SJCRH30 (cell line): ENCODE measurements at regions not wholly inside any gene's neighbourhood (a gene's known extent, or its start where the extent isn't known, plus 50 kb on each side); places are given as distances from the start of the nearest gene placed in this dataset.
"Not testable (repeated sequence)": the region's sequence is repeated elsewhere in the genome, so short reads cannot be mapped to it uniquely, and the experiment has no call there.

Experiments used
- DNase-seq, 2 experiments: peaks; one replicate each; pipeline ENCODE4 v3.0.0-alpha.2; 2015 to 2020
- H3K27ac ChIP-seq: fragments of 250-450 bp; sonication (Bioruptor Pico); 2 replicates; pipeline ENCODE4 v1.5.1; 2020; ENCODE audit warnings: mild to moderate bottlenecking, moderate library complexity
- H3K27me3 ChIP-seq: fragments of 250-450 bp; sonication (Bioruptor Pico); 2 replicates; pipeline ENCODE4 v1.5.1; 2020; ENCODE audit warnings: mild to moderate bottlenecking, moderate library complexity
- H3K36me3 ChIP-seq: fragments of 250-450 bp; sonication (Bioruptor Pico); 2 replicates; pipeline ENCODE4 v1.5.1; 2020; ENCODE audit warnings: mild to moderate bottlenecking, moderate library complexity
- H3K4me1 ChIP-seq: fragments of 250-450 bp; sonication (Bioruptor Pico); 2 replicates; pipeline ENCODE4 v1.5.1; 2020; ENCODE audit warnings: mild to moderate bottlenecking, moderate library complexity
- H3K4me3 ChIP-seq: fragments of 250-450 bp; sonication (Bioruptor Pico); 2 replicates; pipeline ENCODE4 v1.5.1; 2020; ENCODE audit warnings: mild to moderate bottlenecking, moderate library complexity
- H3K9me3 ChIP-seq: fragments of 250-450 bp; sonication (Bioruptor Pico); replicated peaks from 2 replicates; pipeline ENCODE4 v1.5.1; 2020; ENCODE audit warnings: mild to moderate bottlenecking, moderate library complexity

GRCh38 chr3:81390796-81391195, 370.6 kb downstream of the GBE1 start:
- H3K27ac ChIP-seq, result no peak overlapping the region
- no peaks in the 10 kb centered on the region for H3K9me3 ChIP-seq
- no peaks in the 10 kb centered on the region for H3K4me1 ChIP-seq
- H3K36me3 ChIP-seq, result no peaks in the 10 kb centered on the region
- DNase-seq, result no peak
- no peaks in the 10 kb centered on the region for H3K27me3 ChIP-seq
- H3K4me3 ChIP-seq, result no peak overlapping the region

GRCh38 chr3:81388191-81388590, 373.3 kb downstream of the GBE1 start:
- Histone ChIP-seq H3K27me3 (no peaks in the 10 kb centered on the region), H3K4me3 (no peak overlapping the region), H3K4me1 (no peaks in the 10 kb centered on the region), H3K9me3 (no peaks in the 10 kb centered on the region), H3K36me3 (no peaks in the 10 kb centered on the region), H3K27ac (no peak overlapping the region)
- DNase-seq, result no peak

GRCh38 chr3:81382470-81382869, 379.0 kb downstream of the GBE1 start:
- Histone ChIP-seq H3K27ac (no peak overlapping the region), H3K4me1 (no peaks in the 10 kb centered on the region), H3K4me3 (no peak overlapping the region), H3K27me3 (no peaks in the 10 kb centered on the region), H3K9me3 (no peaks in the 10 kb centered on the region), H3K36me3 (no peaks in the 10 kb centered on the region)
- no peak for DNase-seq

GRCh38 chr3:81380234-81380633, 381.2 kb downstream of the GBE1 start:
- Histone ChIP-seq H3K9me3 (no peaks in the 10 kb centered on the region), H3K36me3 (no peaks in the 10 kb centered on the region), H3K27me3 (no peaks in the 10 kb centered on the region)

GRCh38 chr3:81378552-81379293, 382.7 kb downstream of the GBE1 start:
- no peaks in the 10 kb centered on the region for H3K4me1 ChIP-seq
- DNase-seq, result no peak
- no peaks in the 10 kb centered on the region for H3K9me3 ChIP-seq
- no peak overlapping the region for H3K27ac ChIP-seq
- no peaks in the 10 kb centered on the region for H3K36me3 ChIP-seq
- H3K4me3 ChIP-seq, result no peak overlapping the region
- H3K27me3 ChIP-seq, result no peaks in the 10 kb centered on the region

More at GRCh38 chr3:81380234-81380633, 381.2 kb downstream of the GBE1 start:
- Histone ChIP-seq H3K4me1 (no peaks in the 10 kb centered on the region), H3K4me3 (no peak overlapping the region), H3K27ac (no peak overlapping the region)
- DNase-seq, result no peak

GRCh38 chr3:81375921-81376320, 385.5 kb downstream of the GBE1 start:
- no peak overlapping the region for H3K4me3 ChIP-seq
- no peaks in the 10 kb centered on the region for H3K4me1 ChIP-seq
- H3K36me3 ChIP-seq, result no peaks in the 10 kb centered on the region
- peak in 1 of 2 experiments; percentile 37 for DNase-seq
- H3K27me3 ChIP-seq, result no peaks in the 10 kb centered on the region
- no peaks in the 10 kb centered on the region for H3K9me3 ChIP-seq
- H3K27ac ChIP-seq, result no peak overlapping the region

- DNase-seq, result no peak
- Histone ChIP-seq H3K27me3 (no peaks in the 10 kb centered on the region), H3K4me1 (no peaks in the 10 kb centered on the region), H3K9me3 (no peaks in the 10 kb centered on the region), H3K4me3 (no peak overlapping the region), H3K27ac (no peak overlapping the region), H3K36me3 (no peaks in the 10 kb centered on the region)
Measured at GRCh38 chr3:81364411-81364810, 397.0 kb downstream of the GBE1 start.

GRCh38 chr3:81363816-81364215, 397.6 kb downstream of the GBE1 start:
- DNase-seq, result no peak
- Histone ChIP-seq H3K27ac (no peak overlapping the region), H3K27me3 (no peaks in the 10 kb centered on the region), H3K4me1 (no peaks in the 10 kb centered on the region), H3K4me3 (no peak overlapping the region), H3K9me3 (no peaks in the 10 kb centered on the region), H3K36me3 (no peaks in the 10 kb centered on the region)

GRCh38 chr3:81354119-81354518, 407.3 kb downstream of the GBE1 start:
- no peak for DNase-seq
- H3K4me1 ChIP-seq, result peaks cover 12% of the 10 kb centered on the region; the same call in 1 of the 2 replicates
- no peak overlapping the region for H3K27ac ChIP-seq
- no peak overlapping the region for H3K4me3 ChIP-seq
- H3K36me3 ChIP-seq, result no peaks in the 10 kb centered on the region
- H3K9me3 ChIP-seq, result no peaks in the 10 kb centered on the region
- H3K27me3 ChIP-seq, result no peaks in the 10 kb centered on the region

GRCh38 chr3:81352867-81353266, 408.6 kb downstream of the GBE1 start:
- peak in 1 of 2 experiments; percentile 22 for DNase-seq

GRCh38 chr3:81349816-81350340, 411.6 kb downstream of the GBE1 start:
- DNase-seq, result peak in 1 of 2 experiments; percentile 32
- Histone ChIP-seq H3K4me1 (peaks cover 14% of the 10 kb centered on the region), H3K4me3 (no peak overlapping the region), H3K27me3 (no peaks in the 10 kb centered on the region), H3K36me3 (no peaks in the 10 kb centered on the region), H3K9me3 (no peaks in the 10 kb centered on the region), H3K27ac (no peak overlapping the region)

More at GRCh38 chr3:81352867-81353266, 408.6 kb downstream of the GBE1 start:
- peaks cover 12% of the 10 kb centered on the region; the same call in 1 of the 2 replicates for H3K4me1 ChIP-seq
- no peak overlapping the region for H3K4me3 ChIP-seq
- H3K9me3 ChIP-seq, result no peaks in the 10 kb centered on the region
- H3K27me3 ChIP-seq, result no peaks in the 10 kb centered on the region
- no peaks in the 10 kb centered on the region for H3K36me3 ChIP-seq
- H3K27ac ChIP-seq, result no peak overlapping the region

GRCh38 chr3:81339040-81339845, 422.2 kb downstream of the GBE1 start:
- H3K9me3 ChIP-seq, result no peaks in the 10 kb centered on the region
- DNase-seq, result peak in 1 of 2 experiments; percentile 13
- no peak overlapping the region for H3K4me3 ChIP-seq
- peaks cover 9% of the 10 kb centered on the region for H3K4me1 ChIP-seq
- H3K36me3 ChIP-seq, result no peaks in the 10 kb centered on the region
- no peak overlapping the region for H3K27ac ChIP-seq
- H3K27me3 ChIP-seq, result no peaks in the 10 kb centered on the region

- no peaks in the 10 kb centered on the region for H3K4me1 ChIP-seq
- no peaks in the 10 kb centered on the region for H3K27me3 ChIP-seq
- no peaks in the 10 kb centered on the region for H3K36me3 ChIP-seq
- no peak for DNase-seq
- no peaks in the 10 kb centered on the region for H3K9me3 ChIP-seq
- H3K27ac ChIP-seq, result no peak overlapping the region
- H3K4me3 ChIP-seq, result no peak overlapping the region
Measured at GRCh38 chr3:81336470-81336869, 425.0 kb downstream of the GBE1 start.

- not testable (repeated sequence) for H3K4me3 ChIP-seq, H3K27ac ChIP-seq, H3K36me3 ChIP-seq, H3K9me3 ChIP-seq, DNase-seq, H3K4me1 ChIP-seq, H3K27me3 ChIP-seq
Measured at GRCh38 chr3:81329835-81330234, 431.6 kb downstream of the GBE1 start.

- Histone ChIP-seq H3K27me3 (no peaks in the 10 kb centered on the region), H3K9me3 (no peaks in the 10 kb centered on the region), H3K4me3 (no peak overlapping the region), H3K27ac (no peak overlapping the region), H3K36me3 (no peaks in the 10 kb centered on the region), H3K4me1 (no peaks in the 10 kb centered on the region)
- DNase-seq, result no peak
Measured at GRCh38 chr3:81326245-81326644, 435.2 kb downstream of the GBE1 start.
